ENCODE measurements at regions not wholly inside any gene's neighbourhood (a gene's known extent, or its start where the extent isn't known, plus 50 kb on each side); places are given as distances from the start of the nearest gene placed in this dataset.

GRCh38 chr2:193687195-193687594, 1492.5 kb upstream of the TMEFF2 start:
- no peak for DNase-seq
- TF ChIP-seq EZH2 (IDR thresholded peaks at IDR 0.05; ENCODE audit: low read depth) (no peak), CTCF (conservative IDR thresholded peaks at IDR 0.05) (no peak)
- ChIA-PET CTCF (no interaction called here), POLR2A (ENCODE audit: unreplicated experiment) (no interaction called here)
- H4K20me1 ChIP-seq (ENCODE audit: insufficient read depth): no peaks in the 10 kb centered on the region
- no peaks in the 10 kb centered on the region for H3K9me2 ChIP-seq (ENCODE audit: insufficient read depth)
- H3K27me3 ChIP-seq (ENCODE audit: insufficient read depth, low read depth): no peaks in the 10 kb centered on the region
- H2AFZ ChIP-seq: no peak overlapping the region
- H3K36me3 ChIP-seq (ENCODE audit: low read depth): no peaks in the 10 kb centered on the region
- no peak overlapping the region for H3K4me2 ChIP-seq
- BruUV-seq (replicated peaks): no TSS peak
- no peaks in the 10 kb centered on the region for H3K79me2 ChIP-seq (ENCODE audit: low read depth)
- H3K27ac ChIP-seq: no peak overlapping the region
- no peak overlapping the region for H3K4me3 ChIP-seq
- no peaks in the 10 kb centered on the region for H3K4me1 ChIP-seq (replicated peaks; ENCODE audit: insufficient read depth)
- no peaks in the 10 kb centered on the region for H3K9me3 ChIP-seq (ENCODE audit: insufficient read depth, low read depth)
- H3F3A ChIP-seq (ENCODE audit: insufficient read depth, low read depth): no peaks in the 10 kb centered on the region
- intact Hi-C loops (cut with micrococcal nuclease; ENCODE audit: unreplicated experiment): no loop called here

GRCh38 chr2:193679847-193680246, 1485.1 kb upstream of the TMEFF2 start:
- no peak overlapping the region for H2AFZ ChIP-seq
- no peaks in the 10 kb centered on the region for H3F3A ChIP-seq (ENCODE audit: insufficient read depth, low read depth)
- H3K9me2 ChIP-seq (ENCODE audit: insufficient read depth): no peaks in the 10 kb centered on the region
- no peaks in the 10 kb centered on the region for H4K20me1 ChIP-seq (ENCODE audit: insufficient read depth)
- POLR2A ChIA-PET (ENCODE audit: unreplicated experiment): no interaction called here
- H3K4me3 ChIP-seq: no peak overlapping the region
- intact Hi-C loops (cut with micrococcal nuclease; ENCODE audit: unreplicated experiment): no loop called here
- no peak overlapping the region for H3K4me2 ChIP-seq
- no peaks in the 10 kb centered on the region for H3K9me3 ChIP-seq (ENCODE audit: insufficient read depth, low read depth)
- no peaks in the 10 kb centered on the region for H3K36me3 ChIP-seq (ENCODE audit: low read depth)
- CTCF ChIA-PET: no interaction called here
- no peaks in the 10 kb centered on the region for H3K4me1 ChIP-seq (replicated peaks; ENCODE audit: insufficient read depth)
- H3K27ac ChIP-seq: no peak overlapping the region
- TF ChIP-seq EZH2 (IDR thresholded peaks at IDR 0.05; ENCODE audit: low read depth) (no peak), CTCF (conservative IDR thresholded peaks at IDR 0.05) (no peak)
- H3K79me2 ChIP-seq (ENCODE audit: low read depth): no peaks in the 10 kb centered on the region
- no peak for DNase-seq
- no TSS peak for BruUV-seq (replicated peaks)
- no peaks in the 10 kb centered on the region for H3K27me3 ChIP-seq (ENCODE audit: insufficient read depth, low read depth)

- Histone ChIP-seq H3K9me2 (ENCODE audit: insufficient read depth) (no peaks in the 10 kb centered on the region), H3K9me3 (ENCODE audit: insufficient read depth, low read depth) (no peaks in the 10 kb centered on the region), H3K27me3 (ENCODE audit: insufficient read depth, low read depth) (no peaks in the 10 kb centered on the region), H3K27ac (no peak overlapping the region), H4K20me1 (ENCODE audit: insufficient read depth) (no peaks in the 10 kb centered on the region), H3K4me3 (no peak overlapping the region), H3F3A (ENCODE audit: insufficient read depth, low read depth) (no peaks in the 10 kb centered on the region), H3K79me2 (ENCODE audit: low read depth) (no peaks in the 10 kb centered on the region), H2AFZ (no peak overlapping the region), H3K4me1 (replicated peaks; ENCODE audit: insufficient read depth) (no peaks in the 10 kb centered on the region), H3K4me2 (no peak overlapping the region), H3K36me3 (ENCODE audit: low read depth) (no peaks in the 10 kb centered on the region)
- intact Hi-C loops (cut with micrococcal nuclease; ENCODE audit: unreplicated experiment): no loop called here
- CTCF ChIA-PET: no interaction called here
- POLR2A ChIA-PET (ENCODE audit: unreplicated experiment): no interaction called here
- no TSS peak for BruUV-seq (replicated peaks)
- DNase-seq: no peak
- TF ChIP-seq CTCF (conservative IDR thresholded peaks at IDR 0.05) (no peak), EZH2 (IDR thresholded peaks at IDR 0.05; ENCODE audit: low read depth) (no peak)
These were observed 1475.7 kb upstream of the TMEFF2 start for GRCh38 chr2:193670478-193670877.

Data from PC-9 (cell line).